NCI-H2171 (cell line): ENCODE measurements at regions not wholly inside any gene's neighbourhood (a gene's known extent, or its start where the extent isn't known, plus 50 kb on each side); places are given as distances from the start of the nearest gene placed in this dataset.
A peak's percentile ranks its signal among the peaks of the same experiment; 100 is the strongest.

ENCODE experiments used
- DNase-seq: peaks from one replicate; lab custom pipeline; 2025; lab: John Stamatoyannopoulos, UW

DNA sequence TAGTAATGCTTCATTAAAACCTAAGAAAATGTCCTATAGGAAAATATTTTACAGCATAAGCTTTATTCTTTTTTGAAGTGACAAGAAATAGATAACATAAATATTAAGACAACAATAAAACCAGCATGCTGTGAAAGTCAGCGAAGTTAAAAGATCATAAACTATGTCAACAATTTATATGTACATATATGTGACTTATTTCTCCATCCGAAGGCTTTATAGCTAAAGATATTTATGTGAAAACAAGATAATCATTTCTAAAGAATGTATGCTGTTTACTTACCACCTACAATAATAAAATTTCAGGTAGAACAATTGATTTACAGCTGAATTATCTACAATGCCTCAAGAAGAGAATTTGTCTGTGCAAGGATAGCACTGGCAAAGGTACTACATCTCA lies 283.4 kb downstream of the CRPPA start:
- no peak for DNase-seq

DNA sequence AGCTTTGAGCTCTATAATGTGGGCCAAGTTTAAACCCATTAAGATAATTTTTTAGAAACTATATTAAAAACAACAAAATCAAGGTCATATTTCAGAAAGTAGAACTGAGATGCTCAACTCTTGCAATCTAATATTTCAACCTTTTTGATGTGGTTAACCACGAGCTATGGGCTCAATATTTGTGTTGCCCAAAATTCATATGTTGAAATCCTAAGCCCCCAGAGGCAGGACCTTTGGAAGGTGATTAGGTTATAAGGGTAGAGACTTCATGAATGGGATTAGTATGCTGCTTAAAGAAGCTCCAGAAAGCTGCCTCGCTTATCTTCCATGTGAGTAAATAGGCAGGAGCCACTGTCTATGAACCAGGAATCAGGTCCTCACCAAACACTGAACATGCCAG lies 284.4 kb downstream of the CRPPA start:
- DNase-seq, result no peak

DNA sequence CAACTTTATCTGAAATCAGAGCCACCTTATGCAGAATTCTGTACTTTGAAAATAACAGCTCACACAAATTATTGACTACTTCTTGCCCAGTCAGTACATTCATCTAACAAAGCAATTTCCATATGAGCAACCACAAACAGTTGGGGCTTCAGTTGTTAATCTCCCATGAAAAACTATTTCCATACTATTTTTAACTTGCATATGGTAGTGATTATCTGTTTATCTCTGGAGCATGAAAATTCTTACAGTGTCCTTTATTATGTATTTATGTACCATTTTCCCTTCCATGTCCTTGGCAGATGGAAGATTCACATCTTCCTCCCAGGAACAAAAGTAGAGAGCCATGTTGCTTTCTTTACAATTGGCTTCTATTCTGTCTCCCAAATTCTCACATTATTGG lies 285.7 kb downstream of the CRPPA start:
- DNase-seq, result no peak

DNA sequence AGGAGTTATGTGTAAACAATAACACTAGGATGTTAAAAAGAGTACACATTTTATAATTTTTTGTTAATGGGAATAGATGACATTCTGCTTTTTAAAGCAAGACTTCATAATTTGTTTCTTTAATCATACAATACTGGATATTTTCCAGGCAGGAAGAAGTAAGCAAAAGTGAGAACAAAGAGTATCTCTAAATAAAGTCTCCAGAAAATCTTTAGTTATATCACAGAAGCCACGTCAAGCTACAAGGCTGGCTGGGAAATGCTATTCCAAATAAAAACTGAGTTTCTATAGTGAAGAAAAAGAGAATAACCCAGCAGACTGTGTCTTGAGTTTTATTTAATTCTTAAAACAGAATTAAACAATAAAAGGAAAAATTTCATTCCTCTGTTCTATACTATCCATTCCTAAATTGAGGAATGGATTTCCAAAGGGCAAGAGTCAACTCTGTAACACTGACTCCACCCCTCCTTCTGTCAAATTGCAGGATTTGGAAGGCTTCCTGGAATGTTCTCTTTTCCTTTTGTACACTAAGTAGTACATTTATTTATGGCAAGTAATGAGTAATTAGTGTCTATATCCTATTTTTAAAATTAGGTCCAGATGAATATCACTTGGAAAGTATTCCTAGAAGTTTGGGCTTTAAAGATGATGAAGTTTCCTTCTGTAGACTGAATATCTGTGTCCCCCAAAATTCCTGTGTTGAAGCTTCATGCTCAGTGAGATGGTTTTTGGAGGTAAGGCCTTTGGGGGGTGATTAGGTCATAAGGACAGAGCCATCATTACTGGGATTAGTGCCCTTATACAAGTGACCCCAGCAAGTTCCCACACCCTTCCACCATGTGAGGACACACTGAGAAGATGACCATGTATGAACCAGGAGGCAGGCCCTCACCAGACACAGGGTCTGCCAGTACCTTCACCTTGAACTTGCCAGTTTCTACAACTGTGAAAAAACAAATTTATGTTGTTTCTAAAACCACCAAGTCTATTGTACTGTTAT lies 290.9 kb downstream of the CRPPA start:
- DNase-seq, result peak; percentile 2

DNA sequence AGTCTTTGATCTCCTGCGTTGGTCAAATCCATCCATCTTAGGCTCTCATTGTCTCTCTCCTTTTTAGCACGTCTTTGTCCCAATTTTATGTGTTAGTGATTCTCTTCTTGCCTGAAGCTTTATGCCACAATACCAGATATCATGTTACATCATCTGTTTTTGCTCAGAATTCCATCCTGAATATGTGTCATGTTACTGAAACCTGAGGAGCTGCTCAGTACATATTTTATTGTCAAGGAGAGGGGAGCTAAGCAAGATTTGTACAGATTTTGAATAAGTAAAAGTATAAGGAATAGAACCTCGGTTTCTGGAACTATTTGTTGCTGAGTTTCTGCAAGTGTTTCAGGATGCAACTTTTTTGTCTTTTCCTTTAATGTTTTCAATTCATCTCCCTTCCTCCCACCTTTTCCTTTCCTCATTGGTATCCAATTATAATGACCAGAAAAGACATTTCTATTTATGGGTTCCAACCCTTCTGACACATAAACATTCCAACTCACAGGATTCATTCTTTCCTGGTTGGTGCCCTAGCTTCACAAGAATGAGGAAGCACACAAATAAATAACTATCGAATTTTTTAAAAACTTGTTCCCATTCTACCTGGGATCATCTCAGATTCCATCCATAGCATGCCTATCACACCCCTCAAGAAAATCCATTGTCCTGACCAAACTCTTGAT lies 291.8 kb downstream of the CRPPA start:
- DNase-seq, result peak; percentile 53

DNA sequence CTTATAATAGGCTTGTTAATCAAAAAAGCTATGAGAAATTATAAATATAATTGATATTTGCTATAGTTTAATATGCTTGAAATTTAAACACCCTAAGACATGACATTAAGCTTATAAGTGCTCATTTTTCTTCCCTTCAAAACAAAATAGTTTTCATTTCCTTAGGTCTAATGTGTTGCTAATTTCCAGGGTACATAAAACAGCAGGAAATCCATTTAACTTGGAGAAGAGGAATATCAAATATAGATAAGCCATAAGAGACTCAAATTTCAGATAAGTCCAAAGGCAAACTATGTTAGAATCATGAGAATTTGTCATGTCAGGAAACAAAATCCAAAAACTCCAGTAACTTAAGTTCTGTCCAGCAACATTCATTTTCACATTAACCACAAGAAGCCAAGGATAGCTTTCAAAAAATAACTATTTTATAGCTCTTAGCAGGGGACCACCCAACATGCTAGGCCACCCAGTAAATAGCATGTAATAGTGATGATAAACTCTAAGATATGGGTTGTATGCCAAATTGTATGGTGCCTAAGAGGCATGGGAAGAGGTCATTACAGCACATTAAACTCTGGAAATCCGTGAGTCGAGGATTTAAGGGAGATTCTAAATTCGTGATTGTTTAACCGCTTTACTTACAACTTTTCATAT lies 298.1 kb downstream of the CRPPA start:
- DNase-seq, result no peak

DNA sequence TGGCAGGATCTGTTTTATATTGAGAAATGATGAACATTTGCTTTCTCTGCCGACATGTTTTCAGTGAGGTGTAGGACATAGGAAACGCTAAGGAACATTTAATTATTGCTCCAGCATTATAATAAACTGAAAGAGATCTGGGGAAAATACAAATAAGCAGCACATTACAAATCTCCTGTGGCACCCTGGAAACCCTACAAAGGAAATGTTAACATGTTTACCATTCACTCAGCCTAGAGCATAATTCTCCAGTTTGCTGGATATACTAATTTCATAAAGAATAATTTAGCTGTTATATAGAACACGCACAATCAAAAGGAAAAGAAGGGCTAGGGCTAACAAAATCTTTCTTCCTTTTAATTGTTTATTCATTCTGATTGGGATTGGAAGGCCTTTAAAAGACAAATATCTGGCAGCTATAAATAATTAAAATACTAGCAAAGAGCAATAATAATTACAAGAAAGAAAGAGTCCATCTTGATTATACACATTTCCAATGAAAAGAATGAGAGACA lies 299.4 kb downstream of the CRPPA start:
- DNase-seq, result no peak

DNA sequence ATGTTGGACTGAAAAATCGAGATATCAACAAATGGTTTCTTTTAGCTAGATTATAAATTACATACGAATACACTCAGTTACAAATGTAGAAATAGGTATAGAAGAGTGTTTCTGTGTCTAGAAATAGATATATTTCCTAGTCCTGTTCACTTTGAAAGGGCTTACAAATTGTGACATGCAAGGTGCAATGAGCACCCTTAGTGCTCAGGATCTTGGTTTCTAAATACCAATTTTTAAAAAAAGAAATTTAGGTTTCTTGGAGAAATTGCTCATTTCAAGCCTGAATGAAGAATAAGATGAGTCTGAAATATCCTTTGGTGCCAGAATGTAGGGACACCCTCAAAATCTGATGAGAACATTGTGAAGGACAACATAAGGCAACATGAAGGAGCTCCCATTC lies 306.0 kb downstream of the CRPPA start:
- DNase-seq, result no peak

DNA sequence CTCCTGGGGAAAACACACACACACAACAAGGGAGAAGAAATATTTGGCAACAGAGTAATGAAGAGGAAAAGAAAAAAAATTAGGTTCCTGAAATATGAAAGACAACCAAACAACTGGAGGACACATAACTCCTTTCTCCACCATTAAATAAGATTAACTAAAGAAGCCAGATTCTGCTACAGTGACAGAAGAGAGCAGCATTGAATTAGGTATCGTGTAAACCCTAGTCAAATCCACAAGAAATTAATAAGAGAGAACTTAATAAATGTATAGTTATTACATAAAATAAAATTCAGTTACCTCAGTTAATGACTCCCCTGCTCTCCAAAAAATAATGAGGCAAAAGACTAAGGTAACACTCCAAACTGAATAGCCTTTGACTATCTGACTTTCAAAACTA lies 306.7 kb downstream of the CRPPA start:
- DNase-seq, result peak; percentile 33

DNA sequence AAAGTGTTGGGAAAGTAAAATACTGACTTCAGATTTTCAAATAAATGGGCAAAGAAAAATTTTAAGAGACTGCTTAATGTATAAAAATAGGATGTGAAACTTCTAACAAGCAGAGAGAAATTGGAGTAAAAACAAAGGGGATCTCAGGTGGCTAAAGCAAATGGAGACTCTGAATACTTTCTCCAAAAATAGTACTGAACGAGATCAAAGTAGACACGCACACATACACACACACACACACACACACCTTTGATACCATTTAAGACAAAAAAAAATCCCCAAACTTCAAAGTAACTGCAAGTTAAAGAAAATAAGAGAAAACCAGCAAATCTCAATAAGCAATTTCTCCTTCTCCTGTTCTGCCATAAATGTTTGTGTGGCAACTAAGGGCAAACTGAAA lies 307.3 kb downstream of the CRPPA start:
- no peak for DNase-seq

DNA sequence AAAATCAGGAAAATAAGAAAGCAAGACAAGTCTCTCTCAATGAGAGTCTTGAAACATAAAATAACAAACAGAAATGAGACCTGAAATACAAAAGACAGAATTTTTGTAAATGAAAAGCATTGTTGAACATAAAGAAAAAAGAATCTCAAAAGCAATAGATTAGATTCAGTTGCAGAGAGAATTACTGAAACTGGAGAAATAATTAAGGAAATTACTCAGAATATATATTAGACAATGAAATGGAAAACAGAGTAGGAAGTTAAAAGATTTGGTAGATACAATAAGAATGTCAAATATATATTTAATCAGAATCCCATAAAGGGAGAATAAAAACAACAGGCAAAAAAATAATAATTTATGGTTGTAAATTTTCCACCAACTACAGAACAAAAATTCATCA lies 308.3 kb downstream of the CRPPA start:
- no peak for DNase-seq

DNA sequence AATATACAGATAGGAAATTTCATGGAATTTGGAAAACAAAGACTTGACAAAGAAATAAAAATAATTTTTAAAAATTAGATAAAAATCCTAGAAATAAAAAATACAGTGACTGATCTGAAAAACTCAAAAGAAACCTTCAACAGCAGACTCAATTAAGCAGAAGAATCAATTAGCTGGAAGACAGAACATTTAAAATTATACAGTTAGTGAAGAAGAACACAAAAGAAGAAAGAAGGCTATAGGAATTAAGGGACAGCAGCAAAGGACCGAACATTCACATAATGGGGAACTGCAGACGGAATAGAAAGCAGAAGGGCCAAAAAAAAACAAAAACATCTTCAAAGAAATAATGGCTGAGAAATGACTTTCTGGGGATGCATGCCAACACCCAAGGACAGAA lies 314.5 kb downstream of the CRPPA start:
- no peak for DNase-seq

DNA sequence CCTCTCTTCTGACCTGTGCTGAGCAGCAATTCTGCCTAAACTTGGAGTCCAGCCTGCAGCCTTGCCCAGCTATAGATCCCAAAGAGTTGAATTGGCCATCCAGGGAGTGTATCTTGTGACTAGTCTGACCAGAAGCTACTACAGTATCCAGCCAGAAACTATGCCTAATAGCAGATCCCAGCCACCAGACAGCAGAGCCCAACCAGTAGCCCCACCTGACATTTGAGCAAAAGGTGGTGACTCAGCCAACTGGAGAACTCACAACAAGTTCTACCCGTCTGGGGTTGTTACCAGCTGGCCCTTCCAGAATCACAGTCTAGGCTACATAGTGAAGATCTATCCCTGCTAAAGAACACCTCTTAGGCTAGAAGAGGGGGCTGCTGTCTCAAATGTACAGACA lies 315.0 kb downstream of the CRPPA start:
- no peak for DNase-seq

DNA sequence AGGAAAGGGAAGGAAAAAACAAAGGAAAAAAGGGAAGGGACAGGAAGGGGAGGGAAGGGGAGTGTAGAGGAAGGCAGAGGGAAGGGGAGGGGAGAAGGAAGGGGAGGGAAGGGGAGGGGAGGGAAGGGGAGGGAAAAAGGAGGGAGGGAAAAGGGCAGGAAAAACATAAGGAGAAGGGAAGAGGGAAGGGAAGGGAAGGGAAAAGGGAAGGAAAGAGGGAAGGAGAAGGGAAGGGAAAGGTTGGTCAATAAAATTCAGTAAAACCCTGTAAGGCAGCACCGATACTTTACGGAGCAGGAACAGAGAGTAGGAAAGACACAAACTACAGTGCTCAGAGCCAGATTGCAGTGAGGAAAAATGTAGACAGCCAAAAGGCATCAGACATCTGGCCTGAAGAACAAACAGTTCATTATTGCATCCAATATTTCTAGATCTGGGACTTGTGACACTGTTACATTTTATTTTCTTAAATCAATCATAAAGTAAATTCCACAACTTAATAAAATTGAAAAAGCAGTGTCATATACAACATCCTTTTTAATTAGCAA lies 322.0 kb downstream of the CRPPA start:
- no peak for DNase-seq

DNA sequence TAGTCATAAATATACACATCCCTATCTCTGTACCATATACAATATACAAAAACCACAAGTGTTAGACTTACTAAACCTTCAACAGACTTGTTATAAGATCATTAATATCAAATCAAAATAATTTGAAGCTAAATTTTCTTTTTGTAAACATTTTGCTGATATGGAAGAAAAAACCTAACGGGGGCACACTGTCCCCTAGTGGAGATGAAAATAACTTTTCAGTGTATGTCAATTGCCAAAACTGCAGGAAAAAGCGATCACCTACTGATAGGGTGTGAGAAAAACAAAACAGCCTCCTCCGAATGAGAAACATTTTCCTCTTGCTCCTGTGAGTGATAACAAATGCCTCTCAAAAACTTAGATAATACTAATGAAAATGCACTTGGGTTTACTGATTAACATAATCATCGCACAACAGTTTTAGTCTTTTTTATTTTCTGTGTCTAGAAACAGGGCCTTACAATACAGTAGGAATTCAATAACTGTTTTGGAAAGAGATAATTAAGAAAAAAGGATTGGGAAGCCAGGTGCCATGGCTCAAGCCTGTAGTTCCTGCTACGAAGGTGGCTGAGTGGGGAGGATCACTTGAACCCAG lies 322.7 kb downstream of the CRPPA start:
- DNase-seq, result peak; percentile 2

DNA sequence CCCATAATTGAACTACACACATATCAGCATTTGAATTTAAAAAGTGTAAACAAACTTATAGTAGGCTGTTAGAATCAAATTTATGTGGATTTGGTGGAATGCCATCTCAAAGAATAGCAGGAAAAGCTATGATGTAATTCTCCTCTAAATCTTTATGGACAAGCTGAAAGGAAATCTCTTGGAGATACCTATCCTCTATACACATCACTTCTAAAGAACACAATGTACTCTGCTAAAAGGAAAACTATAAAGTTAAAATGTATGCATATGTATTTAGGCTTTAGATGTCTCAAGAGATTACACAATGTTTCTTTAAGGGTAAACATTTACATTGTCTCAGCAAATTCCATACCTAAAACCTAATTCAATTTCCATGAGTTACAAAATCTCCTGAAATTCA lies 323.3 kb downstream of the CRPPA start:
- no peak for DNase-seq

DNA sequence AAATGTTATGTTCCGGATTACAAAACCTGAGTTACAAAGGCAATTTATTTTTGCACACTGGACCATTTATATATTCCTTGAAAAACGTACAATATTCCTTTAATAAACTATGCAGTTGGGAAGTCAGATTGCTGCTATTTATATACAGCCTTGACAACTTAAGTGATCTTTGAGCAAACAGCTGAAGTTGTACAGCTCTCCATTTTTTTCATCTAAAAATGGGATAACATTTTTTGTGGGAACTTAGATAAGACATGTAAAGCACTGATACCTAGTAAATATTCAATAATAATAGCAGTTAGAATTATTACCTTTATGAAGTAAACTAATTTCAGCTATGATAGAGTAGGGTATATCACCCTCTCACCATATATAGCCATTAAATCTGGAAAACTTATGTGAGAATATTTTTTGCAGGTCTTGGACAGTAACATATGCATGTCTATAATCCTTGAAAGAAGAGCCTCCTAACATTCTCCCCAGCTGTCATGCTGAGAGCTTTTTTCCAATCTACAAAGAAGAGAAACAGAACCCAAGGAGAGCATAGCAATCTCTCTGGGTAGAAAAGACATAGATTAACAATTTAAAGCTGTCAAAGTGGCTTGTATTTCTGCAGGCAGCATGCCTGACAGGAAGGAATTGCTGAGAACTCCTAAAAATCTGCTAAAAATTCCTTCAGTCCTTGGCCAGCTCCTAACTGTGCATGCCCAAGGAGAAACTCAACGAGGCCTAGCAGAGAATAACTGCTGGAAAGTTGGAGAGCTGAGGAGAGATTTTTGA lies 326.0 kb downstream of the CRPPA start:
- DNase-seq, result no peak

DNA sequence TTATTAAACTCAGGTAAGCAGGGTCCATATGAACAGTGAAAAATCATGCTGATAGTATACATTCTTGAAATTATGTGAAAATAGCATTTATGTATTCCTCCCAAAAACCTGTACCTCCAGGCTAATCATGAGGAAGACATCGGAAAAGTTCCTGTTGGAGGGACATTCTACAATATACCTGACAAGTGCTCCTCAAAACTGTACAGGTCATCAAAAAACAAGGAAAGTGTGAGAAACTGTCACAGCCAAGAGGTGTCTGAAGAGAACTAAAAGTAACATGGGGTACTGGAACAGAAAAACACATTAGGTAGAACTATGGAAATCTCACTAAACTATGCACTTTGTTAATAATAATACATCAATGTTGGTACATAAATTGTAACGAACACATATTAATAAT lies 326.7 kb downstream of the CRPPA start:
- DNase-seq, result no peak

DNA sequence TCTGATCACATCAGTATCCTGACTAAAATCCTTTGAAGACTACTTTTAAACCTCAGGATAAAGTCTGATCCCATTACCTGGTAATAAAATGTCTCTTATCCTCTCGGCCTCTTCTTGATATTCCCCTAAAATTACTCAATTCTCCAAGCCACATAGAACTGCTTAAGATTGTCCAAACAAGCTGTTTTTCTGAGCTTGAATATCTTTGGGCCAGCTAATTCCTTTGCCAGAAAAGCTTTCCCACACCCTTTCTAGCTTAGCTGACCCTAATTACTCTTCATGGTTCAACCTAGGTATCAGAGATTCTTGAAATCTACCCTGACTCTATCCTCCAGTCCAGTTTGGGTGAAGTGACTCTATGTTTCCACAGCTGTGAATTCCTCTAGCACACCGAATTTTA lies 328.6 kb downstream of the CRPPA start:
- no peak for DNase-seq

DNA sequence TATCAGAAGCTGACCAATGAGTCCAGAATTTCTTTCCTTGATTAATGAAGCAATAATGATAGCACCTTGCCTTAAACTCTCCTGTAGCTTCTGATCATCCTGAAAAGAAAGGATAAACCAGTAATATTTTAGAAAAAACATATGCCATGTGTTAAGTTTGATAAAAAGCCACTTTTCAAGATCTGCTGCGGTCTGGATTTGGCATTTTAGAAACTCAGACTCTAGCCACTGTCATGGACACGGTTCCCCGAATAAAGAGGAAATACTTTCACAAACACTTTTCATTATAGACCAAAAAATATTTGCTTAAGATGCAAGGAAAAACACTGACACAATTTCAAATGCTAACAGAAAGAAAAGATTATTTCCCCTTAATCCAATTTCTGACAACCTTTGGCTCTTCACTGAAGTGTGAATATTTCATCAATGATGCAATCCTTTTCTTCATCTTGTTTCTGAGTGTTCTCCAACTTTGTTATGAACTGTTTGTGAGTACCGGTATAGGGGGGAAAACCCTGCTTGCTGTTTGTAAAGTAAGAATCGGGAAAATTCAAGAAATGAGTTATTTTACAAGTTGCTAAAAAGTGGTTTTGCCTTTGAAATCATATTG lies 329.5 kb downstream of the CRPPA start:
- no peak for DNase-seq

DNA sequence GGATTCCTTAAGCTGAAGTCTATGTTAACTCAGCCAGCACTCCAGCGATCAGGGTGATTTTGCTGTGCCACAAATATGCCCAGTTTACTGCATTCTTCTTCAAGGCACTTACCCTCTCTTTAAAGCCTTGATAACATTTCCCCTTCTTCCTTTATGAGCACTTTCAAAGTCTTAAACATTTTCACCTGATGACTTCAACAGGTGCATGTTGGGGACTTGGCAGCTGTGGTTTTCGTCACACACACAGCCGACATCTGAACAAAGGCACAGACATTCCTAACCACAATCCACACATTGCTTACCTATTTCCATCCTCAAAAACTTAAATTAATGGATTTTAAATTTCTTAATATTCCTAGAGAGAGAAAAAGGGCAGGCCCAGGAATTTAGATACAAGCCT lies 331.5 kb downstream of the CRPPA start:
- no peak for DNase-seq
